Right lobe of liver (tissue), 6 donors: ENCODE measurements at regions not wholly inside any gene's neighbourhood (a gene's known extent, or its start where the extent isn't known, plus 50 kb on each side); places are given as distances from the start of the nearest gene placed in this dataset.

Experiments used
- ATAC-seq, 4 donors: fragments of 200-7000 bp; cut with Tn5 transposase; one replicate each; pipeline ENCODE4 v1.9.1; 2020; ENCODE audit warnings: mild to moderate bottlenecking in 4 of 4, moderate library complexity in 4 of 4
- DNase-seq, 3 donors: peaks; one replicate each; pipeline ENCODE4 v3.0.0-alpha.2; 2020
- H3K27ac ChIP-seq, 3 donors: fragments of 200-600 bp; one replicate each; pipeline ENCODE4 v1.8.0; 2022
- H3K27me3 ChIP-seq, 2 donors: fragments of 200-600 bp; one replicate each; pipeline ENCODE4 v1.8.0; 2022
- H3K36me3 ChIP-seq, 4 donors: fragments of 200-600 bp; sonication (generic) in 1 of 4; one replicate each; pipeline versions ENCODE4 v1.5.1 to v1.8.0; 2017 to 2022; ENCODE audit warnings: control low read depth in 1 of 4
- H3K4me1 ChIP-seq, 4 donors: fragments of 200-600 bp; sonication (generic) in 1 of 4; one replicate each; pipeline versions ENCODE4 v1.5.1 to v1.8.0; 2017 to 2022; ENCODE audit warnings: control low read depth in 1 of 4
- H3K4me3 ChIP-seq, 3 donors: fragments of 200-600 bp; one replicate each; pipeline ENCODE4 v1.8.0; 2022
- H3K9me3 ChIP-seq, 4 donors: fragments of 200-600 bp; sonication (generic) in 1 of 4; one replicate each; pipeline versions ENCODE4 v1.5.1 to v1.8.0; 2017 to 2022; ENCODE audit warnings: control low read depth in 1 of 4
- POLR2A ChIP-seq: fragments of 450-650 bp; IDR thresholded peaks from one replicate; pipeline ENCODE4 v1.6.1; 2017; ENCODE audit warnings: antibody characterized with exemption, mild to moderate bottlenecking
- WGBS: methylation state at CpG from one replicate; pipeline ENCODE4 v1.1.6; 2018; ENCODE audit warnings: low coverage, low lambda C conversion rate; ENCODE audit not compliant: insufficient coverage; ENCODE audit errors: missing lambda C conversion rate; 5-methylcytosine and 5-hydroxymethylcytosine counted together
- intact Hi-C, 2 donors: fragments of 100-400 bp; cut with DNase I; formaldehyde crosslinking; loops; one replicate each; pipeline versions ENCODE4 v1.11.2 to v1.14.1; 2022
- TF ChIP-seq, protein P1 (sequence below), 4 donors: fragments of 200-600 bp in 3 of 4; fragments of 450-650 bp in 1 of 4; IDR thresholded peaks; one replicate each; pipeline versions ENCODE4 v1.5.1 to v1.8.0; 2016 to 2022; ENCODE audit warnings: antibody characterized with exemption in 4 of 4, mild to moderate bottlenecking in 2 of 4
- donor health status: DM: no; HTN: yes; CAD: no.
- donor health status: DM: no; HTN: no; CAD: no.
- donor health status: DM: no; HTN: no; CAD: no.
- donor health status: DM: no; HTN: yes; CAD: no.
- donor health status: DM: no; HTN: yes; CAD: no.

DNA sequence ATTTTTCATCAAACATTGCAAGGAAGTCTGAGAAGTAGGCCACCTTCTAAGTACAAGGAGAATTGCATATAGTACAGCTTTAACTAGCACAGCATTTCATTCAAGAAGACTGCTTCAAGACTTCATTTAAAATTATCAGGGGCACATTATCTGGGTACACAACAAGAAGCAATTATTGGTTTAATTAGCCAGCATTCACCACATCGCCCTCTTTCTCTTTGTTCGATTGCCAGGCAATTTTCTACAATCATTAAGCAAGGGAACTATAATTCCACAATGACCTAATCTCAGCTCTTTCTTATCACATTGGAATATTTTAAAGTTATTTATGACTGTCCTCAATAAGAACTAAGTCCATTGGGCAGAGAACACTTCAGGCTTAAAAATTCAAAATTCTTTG is 1347.1 kb upstream of the PABPC4L start:
- Histone ChIP-seq H3K9me3 (no peaks in the 10 kb centered on the region), H3K4me3 (no peak overlapping the region), H3K36me3 (no peaks in the 10 kb centered on the region), H3K4me1 (no peaks in the 10 kb centered on the region), H3K27ac (no peak overlapping the region), H3K27me3 (no peaks in the 10 kb centered on the region)
- WGBS: 51% methylated on average over 2 of the region's 2 CpGs
- intact Hi-C loops: no loop called here
- DNase-seq (no peak), ATAC-seq (no peak)
- TF ChIP-seq, protein P1, sequence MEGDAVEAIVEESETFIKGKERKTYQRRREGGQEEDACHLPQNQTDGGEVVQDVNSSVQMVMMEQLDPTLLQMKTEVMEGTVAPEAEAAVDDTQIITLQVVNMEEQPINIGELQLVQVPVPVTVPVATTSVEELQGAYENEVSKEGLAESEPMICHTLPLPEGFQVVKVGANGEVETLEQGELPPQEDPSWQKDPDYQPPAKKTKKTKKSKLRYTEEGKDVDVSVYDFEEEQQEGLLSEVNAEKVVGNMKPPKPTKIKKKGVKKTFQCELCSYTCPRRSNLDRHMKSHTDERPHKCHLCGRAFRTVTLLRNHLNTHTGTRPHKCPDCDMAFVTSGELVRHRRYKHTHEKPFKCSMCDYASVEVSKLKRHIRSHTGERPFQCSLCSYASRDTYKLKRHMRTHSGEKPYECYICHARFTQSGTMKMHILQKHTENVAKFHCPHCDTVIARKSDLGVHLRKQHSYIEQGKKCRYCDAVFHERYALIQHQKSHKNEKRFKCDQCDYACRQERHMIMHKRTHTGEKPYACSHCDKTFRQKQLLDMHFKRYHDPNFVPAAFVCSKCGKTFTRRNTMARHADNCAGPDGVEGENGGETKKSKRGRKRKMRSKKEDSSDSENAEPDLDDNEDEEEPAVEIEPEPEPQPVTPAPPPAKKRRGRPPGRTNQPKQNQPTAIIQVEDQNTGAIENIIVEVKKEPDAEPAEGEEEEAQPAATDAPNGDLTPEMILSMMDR (IDR thresholded peaks at IDR 0.05): no peak
- no peak for TF ChIP-seq POLR2A

DNA sequence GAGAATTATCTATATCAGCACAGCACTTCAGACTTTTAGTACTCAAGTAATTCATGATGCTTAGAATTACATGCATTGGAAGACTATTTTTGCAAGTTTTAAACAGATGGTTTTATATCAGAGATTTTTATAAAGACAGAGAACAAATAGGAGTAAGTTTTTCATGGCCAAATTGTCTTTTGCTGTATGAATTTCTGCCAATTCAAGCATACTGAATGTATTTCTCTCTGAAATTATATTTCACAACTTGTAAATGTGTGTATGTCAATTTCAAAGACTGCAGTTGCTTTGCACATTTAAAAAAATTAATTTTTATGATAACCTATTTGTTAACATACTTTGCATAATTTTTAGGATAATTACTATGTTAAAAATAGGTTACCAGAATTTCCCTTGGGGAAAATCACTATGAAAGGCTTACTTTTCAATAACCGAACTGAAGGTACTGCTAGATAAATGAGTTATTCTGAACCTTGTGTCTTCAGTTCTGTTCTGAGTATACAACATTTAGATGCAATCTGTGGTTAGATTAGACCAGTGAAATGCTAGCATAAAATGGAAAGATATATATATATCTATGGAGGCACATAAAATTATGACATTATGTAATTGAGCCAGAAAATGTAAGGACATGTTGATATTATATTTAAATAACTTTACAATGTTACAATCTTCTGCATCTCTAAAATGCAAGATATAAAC is 1344.2 kb upstream of the PABPC4L start:
- H3K9me3 ChIP-seq: no peaks in the 10 kb centered on the region
- no peak for ATAC-seq
- no peak for TF ChIP-seq POLR2A
- TF ChIP-seq, protein P1 (IDR thresholded peaks at IDR 0.05): no peak

DNA sequence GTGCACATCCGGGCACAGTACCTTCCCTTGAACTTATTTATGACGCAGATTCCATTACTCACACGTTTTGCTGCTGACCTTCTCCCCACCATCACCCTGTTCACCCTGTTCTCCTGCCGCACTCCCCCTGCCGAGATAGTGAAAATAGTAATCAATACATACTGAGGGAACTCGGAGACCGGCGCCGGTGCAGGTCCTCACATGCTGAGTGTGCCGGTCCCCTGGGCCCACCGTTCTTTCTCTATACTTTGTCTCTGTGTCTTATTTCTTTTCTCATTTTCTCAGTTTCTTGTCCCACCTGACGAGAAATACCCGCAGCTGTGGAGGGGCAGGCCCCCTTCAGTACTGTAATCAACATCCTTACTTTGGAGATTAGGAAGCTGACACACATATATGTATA is 1337.1 kb upstream of the PABPC4L start:
- Histone ChIP-seq H3K4me1 (no peaks in the 10 kb centered on the region), H3K4me3 (no peak overlapping the region), H3K27me3 (no peaks in the 10 kb centered on the region), H3K36me3 (no peaks in the 10 kb centered on the region), H3K9me3 (no peaks in the 10 kb centered on the region), H3K27ac (no peak overlapping the region)
- 74% methylated on average over 9 of the region's 13 CpGs for WGBS
- ATAC-seq (no peak), DNase-seq (no peak)
- intact Hi-C loops: no loop called here
- TF ChIP-seq, protein P1 (IDR thresholded peaks at IDR 0.05): no peak
- no peak for TF ChIP-seq POLR2A

More for the DNA sequence above, 1344.2 kb upstream of the PABPC4L start:
- H3K4me1 ChIP-seq: no peaks in the 10 kb centered on the region
- no peak overlapping the region for H3K27ac ChIP-seq
- no peaks in the 10 kb centered on the region for H3K27me3 ChIP-seq
- DNase-seq: no peak
- no peaks in the 10 kb centered on the region for H3K36me3 ChIP-seq
- WGBS: 65% methylated on average over 1 of the region's 1 CpG
- intact Hi-C loops: no loop called here
- no peak overlapping the region for H3K4me3 ChIP-seq

DNA sequence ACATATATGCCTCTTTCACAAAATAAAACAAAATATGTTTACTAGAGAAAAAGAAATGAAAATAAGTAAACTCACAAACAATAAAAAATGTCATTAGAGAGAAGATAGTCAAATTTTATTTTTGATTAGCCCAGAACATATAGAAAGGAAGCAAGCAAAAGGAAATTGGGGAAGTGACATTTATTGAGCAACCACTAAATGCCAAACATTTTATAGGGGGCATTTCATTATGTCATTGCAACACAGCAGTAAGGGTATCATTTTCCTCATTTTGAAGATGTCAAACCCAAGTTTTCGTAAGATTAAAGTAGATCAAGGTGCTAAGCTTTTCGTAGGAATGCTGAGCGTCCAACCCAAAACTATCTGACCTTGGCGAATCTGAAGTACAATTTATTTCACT is 1331.5 kb upstream of the PABPC4L start:
- no peak for TF ChIP-seq POLR2A
- TF ChIP-seq, protein P1 (IDR thresholded peaks at IDR 0.05): no peak
- no peak for DNase-seq
- no peak for ATAC-seq
- Histone ChIP-seq H3K27ac (no peak overlapping the region), H3K36me3 (no peaks in the 10 kb centered on the region), H3K27me3 (no peaks in the 10 kb centered on the region), H3K4me1 (no peaks in the 10 kb centered on the region), H3K4me3 (no peak overlapping the region), H3K9me3 (no peaks in the 10 kb centered on the region)
- WGBS: 72% methylated on average over 4 of the region's 4 CpGs
- intact Hi-C loops: no loop called here
